Kidney (tissue), 13 donors: ENCODE measurements at regions not wholly inside any gene's neighbourhood (a gene's known extent, or its start where the extent isn't known, plus 50 kb on each side); places are given as distances from the start of the nearest gene placed in this dataset.

Experiments
- DNase-seq, 5 donors: peaks; one replicate each; pipeline ENCODE4 v3.0.0-alpha.2; 2013 to 2020
- FAIRE-seq: peaks from 2 replicates; lab custom pipeline; 2012; peaks lifted over from hg19 to GRCh38; lab: Jason Lieb, UNC
- H3K27ac ChIP-seq, 2 donors: one replicate each; pipeline ENCODE4 v1.7.0; 2013; ENCODE audit warnings: low read depth in 2 of 2, low read length in 2 of 2, inconsistent platforms in 1 of 2
- H3K27me3 ChIP-seq: one replicate; pipeline ENCODE4 v1.7.1; 2013; ENCODE audit warnings: low read length, inconsistent platforms; ENCODE audit not compliant: control insufficient read depth, insufficient read depth
- H3K36me3 ChIP-seq, 3 donors: one replicate each; pipeline versions ENCODE4 v1.7.0 to v1.7.1; 2013; ENCODE audit warnings: low read length in 3 of 3, control low read depth in 1 of 3, inconsistent platforms in 1 of 3; ENCODE audit not compliant: insufficient read depth in 3 of 3, control insufficient read depth in 2 of 3
- H3K4me1 ChIP-seq, 3 donors: one replicate each; pipeline versions ENCODE4 v1.7.0 to v1.7.1; 2013; ENCODE audit warnings: low read length in 3 of 3, inconsistent platforms in 1 of 3, low read depth in 1 of 3; ENCODE audit not compliant: control insufficient read depth in 2 of 3, insufficient read depth in 2 of 3
- H3K4me3 ChIP-seq, 3 donors: one replicate each; pipeline versions ENCODE4 v1.7.0 to v1.8.1; 2013; ENCODE audit warnings: low read length in 3 of 3, control low read depth in 1 of 3, inconsistent platforms in 1 of 3
- H3K9ac ChIP-seq, 3 donors: one replicate each; pipeline versions ENCODE4 v1.7.0 to v1.7.1; 2013; ENCODE audit warnings: low read length in 3 of 3, control low read depth in 1 of 3, inconsistent platforms in 1 of 3
- H3K9me3 ChIP-seq, 3 donors: one replicate each; pipeline versions ENCODE4 v1.7.0 to v1.7.1; 2013; ENCODE audit warnings: low read length in 3 of 3, control low read depth in 1 of 3, inconsistent platforms in 1 of 3; ENCODE audit not compliant: control insufficient read depth in 2 of 3, insufficient read depth in 1 of 3
- intact Hi-C: fragments of 100-400 bp; cut with DNase I; formaldehyde crosslinking; loops from one replicate; pipeline ENCODE4 v1.11.1; 2022
- TF ChIP-seq, protein P1 (sequence below): IDR thresholded peaks from 3 replicates; pipeline ENCODE4 v1.5.1; 2012; ENCODE audit warnings: mild to moderate bottlenecking, moderate library complexity, borderline replicate concordance; ENCODE audit not compliant: insufficient read depth; ENCODE audit errors: extremely low read depth
- donor health status: control.
- donor health status: control.
- donor health status: control.
- donor health status: control.
- donor health status: control.
- donor health status: DM: yes; HTN: yes; CAD: no.
- donor health status: Normal renal cell carcinoma (clear cell type).

DNA sequence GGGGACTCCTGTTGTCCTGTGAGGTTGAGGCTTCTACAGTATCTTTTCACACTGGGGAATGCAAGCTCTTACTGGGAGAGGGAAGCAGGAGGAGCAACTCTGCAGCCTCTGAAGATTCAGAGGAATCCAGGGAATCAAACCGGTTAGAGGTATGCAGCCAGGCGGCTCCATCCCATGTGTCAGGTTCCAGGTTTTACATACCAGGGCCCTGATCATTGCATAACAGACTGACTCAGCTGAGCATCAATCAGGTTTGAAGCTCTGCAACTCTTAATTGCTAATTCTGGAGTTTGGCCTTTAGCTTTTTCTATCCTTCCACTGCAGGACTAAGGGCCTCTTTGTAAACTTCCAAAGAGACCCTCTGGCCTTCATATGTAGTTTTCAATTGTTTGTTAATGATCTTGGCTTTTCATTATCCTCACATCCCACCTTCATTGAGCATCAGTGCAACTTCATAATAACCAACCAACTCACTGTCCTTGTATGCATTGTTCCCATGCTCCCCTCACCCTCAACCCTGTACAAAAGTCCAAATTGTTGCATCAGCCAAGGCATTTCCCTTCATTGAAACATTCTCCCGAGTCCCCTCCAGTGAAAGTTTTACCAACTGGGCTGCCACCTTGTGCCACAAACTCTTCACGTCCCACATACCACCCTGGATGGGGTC is 59.7 kb upstream of the DHX40 start:
- H3K27ac ChIP-seq, result no peak overlapping the region
- DNase-seq (no peak), FAIRE-seq (no peak)
- H3K9ac ChIP-seq, result no peak overlapping the region
- H3K4me1 ChIP-seq, result no peaks in the 10 kb centered on the region
- no peak overlapping the region for H3K4me3 ChIP-seq
- intact Hi-C loops, result no loop called here
- H3K9me3 ChIP-seq, result no peaks in the 10 kb centered on the region
- H3K27me3 ChIP-seq, result no peaks in the 10 kb centered on the region
- no peaks in the 10 kb centered on the region for H3K36me3 ChIP-seq
- TF ChIP-seq, protein P1, sequence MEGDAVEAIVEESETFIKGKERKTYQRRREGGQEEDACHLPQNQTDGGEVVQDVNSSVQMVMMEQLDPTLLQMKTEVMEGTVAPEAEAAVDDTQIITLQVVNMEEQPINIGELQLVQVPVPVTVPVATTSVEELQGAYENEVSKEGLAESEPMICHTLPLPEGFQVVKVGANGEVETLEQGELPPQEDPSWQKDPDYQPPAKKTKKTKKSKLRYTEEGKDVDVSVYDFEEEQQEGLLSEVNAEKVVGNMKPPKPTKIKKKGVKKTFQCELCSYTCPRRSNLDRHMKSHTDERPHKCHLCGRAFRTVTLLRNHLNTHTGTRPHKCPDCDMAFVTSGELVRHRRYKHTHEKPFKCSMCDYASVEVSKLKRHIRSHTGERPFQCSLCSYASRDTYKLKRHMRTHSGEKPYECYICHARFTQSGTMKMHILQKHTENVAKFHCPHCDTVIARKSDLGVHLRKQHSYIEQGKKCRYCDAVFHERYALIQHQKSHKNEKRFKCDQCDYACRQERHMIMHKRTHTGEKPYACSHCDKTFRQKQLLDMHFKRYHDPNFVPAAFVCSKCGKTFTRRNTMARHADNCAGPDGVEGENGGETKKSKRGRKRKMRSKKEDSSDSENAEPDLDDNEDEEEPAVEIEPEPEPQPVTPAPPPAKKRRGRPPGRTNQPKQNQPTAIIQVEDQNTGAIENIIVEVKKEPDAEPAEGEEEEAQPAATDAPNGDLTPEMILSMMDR, result no peak

DNA sequence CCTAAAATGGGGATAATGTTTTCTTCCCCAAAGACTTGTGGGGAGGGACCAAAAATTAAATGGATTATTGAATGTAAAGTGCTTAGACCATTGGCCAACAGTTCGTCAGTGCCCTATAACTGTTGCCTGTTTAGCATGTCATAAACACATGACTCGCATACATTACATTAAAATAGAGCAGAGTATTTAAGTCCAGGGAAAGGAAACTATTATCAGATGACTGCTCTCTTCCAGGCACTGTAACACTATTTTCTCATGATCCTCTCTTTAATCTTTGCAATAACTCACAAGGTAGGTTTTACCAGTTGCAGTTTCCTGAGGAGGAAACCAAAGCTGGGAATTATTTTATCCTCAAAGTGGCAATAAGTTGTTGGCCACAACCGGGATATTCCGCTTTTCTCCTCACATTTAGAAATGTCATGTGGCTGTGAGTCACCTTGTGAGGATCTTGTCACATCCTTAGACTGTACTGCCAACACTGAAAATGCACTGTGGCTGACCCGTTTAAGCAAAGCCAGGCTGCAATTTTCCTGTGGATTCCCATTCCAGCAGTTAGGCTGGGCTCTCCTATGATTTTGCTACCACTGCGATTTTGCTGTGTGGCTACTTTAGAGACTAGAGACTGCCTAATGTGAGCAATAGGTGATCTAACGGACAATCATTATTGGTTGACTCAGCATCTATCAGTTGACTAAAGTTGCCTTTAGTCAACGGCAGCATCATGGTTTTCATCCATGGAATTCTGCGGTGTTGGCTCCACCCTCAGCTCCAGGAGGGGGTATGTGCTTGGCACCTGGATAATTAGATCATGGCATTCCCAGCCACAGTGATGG is 58.3 kb upstream of the DHX40 start:
- Histone ChIP-seq H3K4me3 (no peak overlapping the region), H3K27ac (no peak overlapping the region), H3K9me3 (no peaks in the 10 kb centered on the region), H3K27me3 (no peaks in the 10 kb centered on the region), H3K9ac (no peak overlapping the region), H3K36me3 (no peaks in the 10 kb centered on the region), H3K4me1 (no peaks in the 10 kb centered on the region)
- DNase-seq (no peak), FAIRE-seq (no peak)
- TF ChIP-seq, protein P1, result no peak
- intact Hi-C loops, result no loop called here

GRCh38 chr17:59508999-59509625 is 56.3 kb upstream of the DHX40 start:
- no peaks in the 10 kb centered on the region for H3K9me3 ChIP-seq
- H3K9ac ChIP-seq, result no peak overlapping the region
- no peaks in the 10 kb centered on the region for H3K36me3 ChIP-seq
- intact Hi-C loops, result no loop called here
- no peak overlapping the region for H3K4me3 ChIP-seq
- H3K4me1 ChIP-seq, result no peaks in the 10 kb centered on the region
- no peak overlapping the region for H3K27ac ChIP-seq
- DNase-seq, result no peak
- FAIRE-seq, result no peak
- TF ChIP-seq, protein P1, result no peak
- H3K27me3 ChIP-seq, result no peaks in the 10 kb centered on the region
